BLaER1 treated with 17β-estradiol and CSF1 and Interleukin-3, amounts not matched to agents 10 nM and 100 nM (cell line): ENCODE measurements at regions not wholly inside any gene's neighbourhood (a gene's known extent, or its start where the extent isn't known, plus 50 kb on each side); places are given as distances from the start of the nearest gene placed in this dataset.

ENCODE experiments used
- H3K27ac ChIP-seq, 11 experiments: shearing (Covaris generic); formaldehyde crosslinking; 2 replicates each; pipeline ENCODE4 v1.8.1; 2022
- H3K27me3 ChIP-seq, 11 experiments: shearing (Covaris generic); formaldehyde crosslinking; 2 replicates each; pipeline ENCODE4 v1.8.1; 2022
- H3K36me3 ChIP-seq, 11 experiments: shearing (Covaris generic); formaldehyde crosslinking; 2 replicates each; pipeline ENCODE4 v1.8.1; 2022
- H3K4me1 ChIP-seq, 10 experiments: shearing (Covaris generic); formaldehyde crosslinking; 2 replicates each; pipeline ENCODE4 v1.8.1; 2022
- H3K4me2 ChIP-seq, 11 experiments: shearing (Covaris generic); formaldehyde crosslinking; 2 replicates each; pipeline ENCODE4 v1.8.1; 2022
- H3K4me3 ChIP-seq, 10 experiments: shearing (Covaris generic); formaldehyde crosslinking; 2 replicates each; pipeline ENCODE4 v1.8.1; 2022
- H3K9ac ChIP-seq, 11 experiments: shearing (Covaris generic); formaldehyde crosslinking; 2 replicates each; pipeline ENCODE4 v1.8.1; 2022
- H3K9me3 ChIP-seq, 11 experiments: shearing (Covaris generic); formaldehyde crosslinking; replicated peaks in 1 of 11; 2 replicates each; pipeline ENCODE4 v1.8.1; 2022
- H4K20me1 ChIP-seq, 11 experiments: shearing (Covaris generic); formaldehyde crosslinking; 2 replicates each; pipeline ENCODE4 v1.8.1; 2022
- Cebpa-rat ChIP-seq, 11 experiments: shearing (Covaris generic); IDR thresholded peaks; 2 replicates each; pipeline ENCODE4 v1.8.1; 2022

GRCh38 chr1:244915736-244916135 is 51.4 kb upstream of the HNRNPU start:
- no peak for TF ChIP-seq Cebpa-rat (IDR thresholded peaks at IDR 0.05)
- H3K36me3 ChIP-seq = no peaks in the 10 kb centered on the region
- H4K20me1 ChIP-seq = no peaks in the 10 kb centered on the region
- no peak overlapping the region for H3K27ac ChIP-seq
- H3K9ac ChIP-seq = no peak overlapping the region
- no peak overlapping the region for H3K4me2 ChIP-seq
- peaks cover 18 to 26% (median 21%) of the 10 kb centered on the region in 10 experiments for H3K4me1 ChIP-seq
- H3K4me3 ChIP-seq = no peak overlapping the region
- no peaks in the 10 kb centered on the region for H3K9me3 ChIP-seq
- peaks cover 5 to 37% (median 29%) of the 10 kb centered on the region in 11 experiments; a peak in 21 of 22 replicates for H3K27me3 ChIP-seq

- no peak for TF ChIP-seq Cebpa-rat (IDR thresholded peaks at IDR 0.05)
- Histone ChIP-seq H3K4me2 (no peak overlapping the region), H3K27ac (no peak overlapping the region), H3K4me3 (no peak overlapping the region), H3K9ac (no peak overlapping the region), H4K20me1 (no peaks in the 10 kb centered on the region), H3K9me3 (no peaks in the 10 kb centered on the region), H3K4me1 (peaks cover 9 to 16% (median 12%) of the 10 kb centered on the region in 10 experiments), H3K36me3 (no peaks in the 10 kb centered on the region), H3K27me3 (peaks cover 3 to 34% (median 27%) of the 10 kb centered on the region in 11 experiments; a peak in 21 of 22 replicates)
These were observed 50.4 kb upstream of the HNRNPU start for GRCh38 chr1:244914761-244915160.
